Panc1 (cell line): ENCODE measurements at regions not wholly inside any gene's neighbourhood (a gene's known extent, or its start where the extent isn't known, plus 50 kb on each side); places are given as distances from the start of the nearest gene placed in this dataset.

ENCODE experiments used
- POLR2AphosphoS5 ChIP-seq: IDR thresholded peaks from 2 replicates; pipeline ENCODE4 v1.6.1; 2012; ENCODE audit warnings: mild to moderate bottlenecking, low read depth, low read length, moderate library complexity
- SIN3A ChIP-seq: IDR thresholded peaks from 2 replicates; pipeline ENCODE4 v1.6.1; 2012; ENCODE audit warnings: low read depth, mild to moderate bottlenecking, low read length, moderate library complexity, borderline replicate concordance; ENCODE audit not compliant: insufficient read depth
- TCF7L2 ChIP-seq: IDR thresholded peaks from 2 replicates; pipeline ENCODE4 v1.6.1; 2011; ENCODE audit warnings: mild to moderate bottlenecking, low read depth, low read length, inconsistent platforms
- TF ChIP-seq, protein P1 (sequence below): fragments of 450-650 bp; IDR thresholded peaks from 2 replicates; pipeline ENCODE4 v1.5.1; 2017; ENCODE audit warnings: mild to moderate bottlenecking
- TF ChIP-seq, protein P2 (sequence below), 2 experiments: IDR thresholded peaks; 2 replicates each; pipeline ENCODE4 v1.6.1; 2011 to 2012; ENCODE audit warnings: low read depth in 2 of 2, control low read depth in 1 of 2, low read length in 1 of 2, mild to moderate bottlenecking in 1 of 2, moderate library complexity in 1 of 2; ENCODE audit not compliant: insufficient read depth in 1 of 2

DNA sequence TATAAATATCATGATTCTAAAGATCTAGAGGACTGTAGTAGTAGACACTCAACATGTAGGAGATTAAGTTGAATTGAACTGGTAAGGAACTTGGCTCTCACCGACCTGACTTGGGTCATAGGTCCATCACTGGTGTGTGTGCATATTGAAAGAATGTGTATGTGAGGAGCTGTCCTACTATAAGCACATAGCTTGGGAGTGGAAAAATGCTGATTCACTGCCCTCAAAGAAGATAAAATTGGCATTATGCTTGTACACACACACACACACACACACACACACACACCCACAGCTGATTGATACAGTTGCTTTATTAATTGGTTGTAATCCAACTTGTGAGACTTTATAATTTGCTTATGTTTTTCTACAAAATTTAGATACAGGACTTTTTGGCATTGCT lies 411.0 kb upstream of the NR2F2 start:
- TF ChIP-seq, protein P1, sequence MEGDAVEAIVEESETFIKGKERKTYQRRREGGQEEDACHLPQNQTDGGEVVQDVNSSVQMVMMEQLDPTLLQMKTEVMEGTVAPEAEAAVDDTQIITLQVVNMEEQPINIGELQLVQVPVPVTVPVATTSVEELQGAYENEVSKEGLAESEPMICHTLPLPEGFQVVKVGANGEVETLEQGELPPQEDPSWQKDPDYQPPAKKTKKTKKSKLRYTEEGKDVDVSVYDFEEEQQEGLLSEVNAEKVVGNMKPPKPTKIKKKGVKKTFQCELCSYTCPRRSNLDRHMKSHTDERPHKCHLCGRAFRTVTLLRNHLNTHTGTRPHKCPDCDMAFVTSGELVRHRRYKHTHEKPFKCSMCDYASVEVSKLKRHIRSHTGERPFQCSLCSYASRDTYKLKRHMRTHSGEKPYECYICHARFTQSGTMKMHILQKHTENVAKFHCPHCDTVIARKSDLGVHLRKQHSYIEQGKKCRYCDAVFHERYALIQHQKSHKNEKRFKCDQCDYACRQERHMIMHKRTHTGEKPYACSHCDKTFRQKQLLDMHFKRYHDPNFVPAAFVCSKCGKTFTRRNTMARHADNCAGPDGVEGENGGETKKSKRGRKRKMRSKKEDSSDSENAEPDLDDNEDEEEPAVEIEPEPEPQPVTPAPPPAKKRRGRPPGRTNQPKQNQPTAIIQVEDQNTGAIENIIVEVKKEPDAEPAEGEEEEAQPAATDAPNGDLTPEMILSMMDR, result no peak
- TF ChIP-seq POLR2AphosphoS5 (no peak), SIN3A (no peak), TCF7L2 (no peak)
- TF ChIP-seq, protein P2, sequence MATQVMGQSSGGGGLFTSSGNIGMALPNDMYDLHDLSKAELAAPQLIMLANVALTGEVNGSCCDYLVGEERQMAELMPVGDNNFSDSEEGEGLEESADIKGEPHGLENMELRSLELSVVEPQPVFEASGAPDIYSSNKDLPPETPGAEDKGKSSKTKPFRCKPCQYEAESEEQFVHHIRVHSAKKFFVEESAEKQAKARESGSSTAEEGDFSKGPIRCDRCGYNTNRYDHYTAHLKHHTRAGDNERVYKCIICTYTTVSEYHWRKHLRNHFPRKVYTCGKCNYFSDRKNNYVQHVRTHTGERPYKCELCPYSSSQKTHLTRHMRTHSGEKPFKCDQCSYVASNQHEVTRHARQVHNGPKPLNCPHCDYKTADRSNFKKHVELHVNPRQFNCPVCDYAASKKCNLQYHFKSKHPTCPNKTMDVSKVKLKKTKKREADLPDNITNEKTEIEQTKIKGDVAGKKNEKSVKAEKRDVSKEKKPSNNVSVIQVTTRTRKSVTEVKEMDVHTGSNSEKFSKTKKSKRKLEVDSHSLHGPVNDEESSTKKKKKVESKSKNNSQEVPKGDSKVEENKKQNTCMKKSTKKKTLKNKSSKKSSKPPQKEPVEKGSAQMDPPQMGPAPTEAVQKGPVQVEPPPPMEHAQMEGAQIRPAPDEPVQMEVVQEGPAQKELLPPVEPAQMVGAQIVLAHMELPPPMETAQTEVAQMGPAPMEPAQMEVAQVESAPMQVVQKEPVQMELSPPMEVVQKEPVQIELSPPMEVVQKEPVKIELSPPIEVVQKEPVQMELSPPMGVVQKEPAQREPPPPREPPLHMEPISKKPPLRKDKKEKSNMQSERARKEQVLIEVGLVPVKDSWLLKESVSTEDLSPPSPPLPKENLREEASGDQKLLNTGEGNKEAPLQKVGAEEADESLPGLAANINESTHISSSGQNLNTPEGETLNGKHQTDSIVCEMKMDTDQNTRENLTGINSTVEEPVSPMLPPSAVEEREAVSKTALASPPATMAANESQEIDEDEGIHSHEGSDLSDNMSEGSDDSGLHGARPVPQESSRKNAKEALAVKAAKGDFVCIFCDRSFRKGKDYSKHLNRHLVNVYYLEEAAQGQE (IDR thresholded peaks at IDR 0.05; ENCODE audit: insufficient read depth in 1 of 2, low read depth in 2 of 2, low read length in 1 of 2), result no peak
